HepG2 (cell line): ENCODE measurements at regions not wholly inside any gene's neighbourhood (a gene's known extent, or its start where the extent isn't known, plus 50 kb on each side); places are given as distances from the start of the nearest gene placed in this dataset.

Experiments used
- ATAC-seq: fragments of 200-7000 bp; cut with Tn5 transposase; 3 replicates; pipeline ENCODE4 v1.9.1; 2020; ENCODE audit warnings: mild to moderate bottlenecking, moderate library complexity
- BruUV-seq: library from RNA; stranded (reverse); fragments of 400-500 nt; replicated peaks from 2 replicates; lab custom pipeline; 2021; lab: Mats Ljungman, UMichigan
- CTCF ChIA-PET: fragments of 300-600 bp; formaldehyde crosslinking; extraction: SDS; loops from one replicate; lab custom pipeline; 2021; ENCODE audit warnings: low total read pairs, inconsistent platforms, low intra/inter-chr PET ratio; lab: Yijun Ruan, JAX
- POLR2A ChIA-PET: fragments of 350-600 bp; sonication (Branson Sonifier 250); formaldehyde crosslinking; loops from one replicate; lab custom pipeline; 2020; ENCODE audit warnings: antibody characterized with exemption, inconsistent platforms; lab: Yijun Ruan, JAX
- DNase-seq: peaks from one replicate; pipeline ENCODE4 v3.0.0-alpha.2; 2015; ENCODE audit warnings: low spot score
- FAIRE-seq: peaks from 3 replicates; lab custom pipeline; 2011; peaks lifted over from hg19 to GRCh38; lab: Jason Lieb, UNC
- H2AFZ ChIP-seq: one replicate; pipeline ENCODE4 v1.6.1; 2011; ENCODE audit warnings: low read length, inconsistent platforms
- H3K27ac ChIP-seq: fragments of 300-600 bp; 3 replicates; pipeline ENCODE4 v1.8.0; 2011; ENCODE audit warnings: mixed run types, mild to moderate bottlenecking, mixed read lengths, low read length, inconsistent platforms; ENCODE audit not compliant: insufficient read depth; ENCODE audit errors: extremely low read length
- H3K27me3 ChIP-seq, 2 experiments: fragments of 200-600 bp in 1 of 2; 2 replicates in 1 of 2; 3 replicates in 1 of 2; pipeline versions ENCODE4 v1.6.0 to v1.8.0; 2011; ENCODE audit warnings: low read length in 2 of 2, mild to moderate bottlenecking in 2 of 2, moderate library complexity in 2 of 2, inconsistent platforms in 1 of 2; ENCODE audit not compliant: insufficient read depth in 2 of 2, control insufficient read depth in 1 of 2
- H3K36me3 ChIP-seq, 2 experiments: fragments of 200-600 bp in 1 of 2; replicated peaks in 1 of 2; 2 replicates in 1 of 2; 3 replicates in 1 of 2; pipeline versions ENCODE4 v1.5.1 to v1.8.0; 2011; ENCODE audit warnings: low read length in 2 of 2, inconsistent platforms in 1 of 2; ENCODE audit not compliant: insufficient read depth in 2 of 2, control insufficient read depth in 1 of 2
- H3K4me1 ChIP-seq: 2 replicates; pipeline ENCODE4 v1.5.1; 2012; ENCODE audit warnings: low read length, inconsistent platforms; ENCODE audit not compliant: insufficient read depth
- H3K4me2 ChIP-seq: 2 replicates; pipeline ENCODE4 v1.6.0; 2011; ENCODE audit warnings: low read depth, low read length, inconsistent platforms
- H3K4me3 ChIP-seq, 3 experiments: fragments of 200-600 bp in 1 of 3; sonication (generic), shearing (Covaris generic) in 1 of 3; replicated peaks in 1 of 3; 2 replicates each; pipeline ENCODE4 v1.5.1; 2011 to 2016; ENCODE audit warnings: low read length in 3 of 3, inconsistent platforms in 2 of 3, low read depth in 2 of 3, mild to moderate bottlenecking in 2 of 3, control low read depth in 1 of 3, mixed read lengths in 1 of 3; ENCODE audit not compliant: insufficient read depth in 1 of 3
- H3K79me2 ChIP-seq: one replicate; pipeline ENCODE4 v1.6.1; 2011; ENCODE audit warnings: low read length, inconsistent platforms; ENCODE audit not compliant: insufficient read depth
- H3K9ac ChIP-seq: 2 replicates; pipeline ENCODE4 v1.6.0; 2011; ENCODE audit warnings: mild to moderate bottlenecking, low read depth, low read length, inconsistent platforms; ENCODE audit not compliant: insufficient read depth
- H3K9me3 ChIP-seq: 2 replicates; pipeline ENCODE4 v1.5.1; 2012; ENCODE audit warnings: mild to moderate bottlenecking, low read length
- H4K20me1 ChIP-seq: 2 replicates; pipeline ENCODE4 v1.6.0; 2011; ENCODE audit warnings: inconsistent platforms, mild to moderate bottlenecking, low read length, moderate library complexity; ENCODE audit not compliant: insufficient read depth
- AKAP8 ChIP-seq: sonication (generic); formaldehyde crosslinking; IDR thresholded peaks from 2 replicates; pipeline ENCODE4 v1.5.1; 2020; ENCODE audit warnings: mild to moderate bottlenecking, missing genetic modification reagents
- GRHL1 ChIP-seq: sonication (generic); formaldehyde crosslinking; conservative IDR thresholded peaks from 2 replicates; pipeline ENCODE4 v1.8.0; 2022; ENCODE audit warnings: missing genetic modification reagents
- HOXD1 ChIP-seq: sonication (generic); formaldehyde crosslinking; IDR thresholded peaks from 2 replicates; pipeline ENCODE4 v1.5.0; 2020; ENCODE audit warnings: missing genetic modification reagents
- IRX3 ChIP-seq: sonication (generic); formaldehyde crosslinking; IDR thresholded peaks from 2 replicates; pipeline ENCODE4 v1.8.1; 2023; ENCODE audit warnings: mild to moderate bottlenecking, low read depth, missing genetic modification reagents, borderline replicate concordance
- MNT ChIP-seq: fragments of 450-650 bp; IDR thresholded peaks from 2 replicates; pipeline ENCODE4 v1.6.1; 2016
- SALL1 ChIP-seq: sonication (generic); formaldehyde crosslinking; IDR thresholded peaks from 2 replicates; pipeline ENCODE4 v1.8.0; 2022; ENCODE audit warnings: mild to moderate bottlenecking, missing genetic modification reagents
- ZNF460 ChIP-seq: sonication (generic); formaldehyde crosslinking; IDR thresholded peaks from 2 replicates; pipeline ENCODE4 v1.5.1; 2020; ENCODE audit warnings: missing genetic modification reagents, mild to moderate bottlenecking, borderline replicate concordance
- in situ Hi-C: cut with HindIII; loops from 2 replicates; pipeline ENCODE4 v1.10.0; 2017; ENCODE audit warnings: low pct_unique_long_range_greater_than_20kb; ENCODE audit not compliant: extremely low pct_ligation_motif_present
- intact Hi-C: fragments of 100-400 bp; cut with micrococcal nuclease; formaldehyde crosslinking; loops from one replicate; pipeline ENCODE4 v1.10.0; 2022; ENCODE audit not compliant: unreplicated experiment

- POLR2A ChIA-PET: no interaction called here
These were observed 127.2 kb upstream of the TRPC7 start for GRCh38 chr5:136492587-136492986.

More at GRCh38 chr5:136492587-136492986, 127.2 kb upstream of the TRPC7 start:
- in situ Hi-C loops (no loop called here), intact Hi-C loops (no loop called here)
- no peak overlapping the region for H3K4me3 ChIP-seq
- no peak overlapping the region for H3K4me2 ChIP-seq
- ATAC-seq (no peak), DNase-seq (no peak), FAIRE-seq (no peak)
- H3K4me1 ChIP-seq: no peaks in the 10 kb centered on the region
- H3K79me2 ChIP-seq: no peaks in the 10 kb centered on the region
- CTCF ChIA-PET: no interaction called here
- no TSS peak for BruUV-seq
- no peaks in the 10 kb centered on the region for H4K20me1 ChIP-seq
- no peaks in the 10 kb centered on the region for H3K9me3 ChIP-seq
- H2AFZ ChIP-seq: no peak overlapping the region
- H3K36me3 ChIP-seq: no peaks in the 10 kb centered on the region
- no peak overlapping the region for H3K27ac ChIP-seq
- H3K27me3 ChIP-seq: no peaks in the 10 kb centered on the region; a peak in 1 of 5 replicates
- H3K9ac ChIP-seq: no peak overlapping the region
- TF ChIP-seq IRX3 (CRISPR knock-in tag): no peak
- no peak for TF ChIP-seq ZNF460 (CRISPR knock-in tag)
- TF ChIP-seq GRHL1 (CRISPR knock-in tag): no peak
- TF ChIP-seq SALL1 (CRISPR knock-in tag): no peak
- TF ChIP-seq AKAP8 (CRISPR knock-in tag): no peak
- peak; percentile 90 for TF ChIP-seq MNT
- TF ChIP-seq HOXD1 (CRISPR knock-in tag): no peak
